ENCODE measurements at regions not wholly inside any gene's neighbourhood (a gene's known extent, or its start where the extent isn't known, plus 50 kb on each side); places are given as distances from the start of the nearest gene placed in this dataset.
"Not testable (repeated sequence)": the region's sequence is repeated elsewhere in the genome, so short reads cannot be mapped to it uniquely, and the experiment has no call there.

- no peak for DNase-seq
These were observed 414.8 kb upstream of the SLC30A5 start for GRCh38 chr5:68679041-68679440.

GRCh38 chr5:68680366-68680765 lies 413.4 kb upstream of the SLC30A5 start:
- DNase-seq = no peak

- DNase-seq = no peak
These were observed 411.9 kb upstream of the SLC30A5 start for GRCh38 chr5:68681929-68682328.

GRCh38 chr5:68682400-68683160 lies 411.2 kb upstream of the SLC30A5 start:
- no peak for DNase-seq

- DNase-seq = no peak
These were observed 410.2 kb upstream of the SLC30A5 start for GRCh38 chr5:68683632-68684036.

DNA sequence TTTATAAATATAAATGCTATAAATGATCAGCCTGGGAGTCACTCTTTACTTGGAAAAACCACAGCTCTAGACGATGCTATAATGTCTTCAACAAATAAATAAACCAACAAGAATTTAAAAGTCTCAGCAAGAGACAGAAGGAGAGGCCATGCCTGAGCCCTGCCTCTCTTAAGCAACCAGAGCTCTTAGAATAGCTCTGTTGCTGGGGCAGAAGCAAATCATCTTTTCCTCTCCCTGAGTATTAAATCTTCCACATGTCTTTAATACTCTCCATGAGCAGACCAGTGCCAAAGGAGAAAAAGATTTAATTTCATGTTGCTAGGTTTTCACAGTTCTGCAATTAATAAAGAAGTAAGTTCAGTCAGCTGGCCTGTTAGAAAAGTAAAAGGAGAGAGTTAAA lies 408.0 kb upstream of the SLC30A5 start:
- DNase-seq = no peak

DNA sequence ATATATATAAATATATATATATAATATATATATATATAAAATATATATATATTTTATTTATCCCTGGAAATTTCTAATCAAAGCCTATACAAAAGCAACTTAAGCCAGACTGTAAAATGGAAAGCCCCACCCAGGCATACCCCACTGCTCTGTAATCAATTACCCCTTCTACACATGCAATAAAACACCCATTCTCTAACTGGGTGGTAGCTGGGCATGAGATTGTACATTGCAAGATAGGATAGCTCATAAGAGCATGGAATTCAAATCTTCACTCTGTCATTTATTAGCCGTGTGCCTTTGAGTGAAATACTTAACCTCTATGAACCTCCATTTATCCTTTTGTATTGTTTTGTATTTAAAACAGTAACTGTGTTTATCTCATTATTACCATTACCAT lies 405.3 kb upstream of the SLC30A5 start:
- DNase-seq = no peak

DNA sequence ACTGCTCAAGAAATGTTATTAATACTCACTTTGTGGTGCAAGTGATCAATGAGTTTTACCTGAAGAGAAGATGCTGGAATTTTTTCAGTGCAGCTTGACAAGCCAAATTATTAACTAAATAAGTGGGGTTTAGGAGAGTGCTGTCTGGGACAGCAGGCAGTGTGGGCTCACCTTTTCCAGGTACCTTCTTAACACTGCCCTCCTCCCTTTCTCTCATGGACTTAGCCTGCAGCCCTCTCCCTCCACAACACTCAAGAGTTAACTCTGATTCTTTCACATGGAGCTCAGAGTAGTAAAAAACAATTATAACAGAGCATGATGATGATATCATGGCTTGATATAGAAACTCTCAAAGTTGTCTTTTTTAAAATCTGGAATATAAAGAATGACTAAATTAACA lies 404.8 kb upstream of the SLC30A5 start:
- DNase-seq = no peak

DNA sequence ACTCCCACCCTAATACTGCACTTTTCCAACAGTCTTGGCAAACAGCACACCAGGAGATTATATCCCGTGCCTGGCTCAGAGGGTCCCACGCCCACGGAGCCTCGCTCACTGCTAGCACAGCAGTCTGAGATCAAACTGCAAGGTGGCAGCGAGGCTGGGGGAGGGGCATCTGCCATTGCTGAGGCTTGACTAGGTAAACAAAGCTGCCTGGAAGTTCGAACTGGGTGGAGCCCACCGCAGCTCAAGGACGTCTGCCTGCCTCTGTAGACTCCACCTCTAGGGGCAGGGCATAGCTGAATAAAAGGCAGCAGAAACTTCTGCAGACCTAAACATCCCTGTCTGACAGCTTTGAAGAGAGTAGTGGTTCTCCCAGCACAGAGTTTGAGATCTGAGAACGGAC lies 401.9 kb upstream of the SLC30A5 start:
- DNase-seq = not testable (repeated sequence)

GRCh38 chr5:68698025-68698940 lies 395.5 kb upstream of the SLC30A5 start:
- no peak for DNase-seq

GRCh38 chr5:68699966-68700365 lies 393.8 kb upstream of the SLC30A5 start:
- DNase-seq = no peak

GRCh38 chr5:68707575-68707974 lies 386.2 kb upstream of the SLC30A5 start:
- no peak for DNase-seq

DNA sequence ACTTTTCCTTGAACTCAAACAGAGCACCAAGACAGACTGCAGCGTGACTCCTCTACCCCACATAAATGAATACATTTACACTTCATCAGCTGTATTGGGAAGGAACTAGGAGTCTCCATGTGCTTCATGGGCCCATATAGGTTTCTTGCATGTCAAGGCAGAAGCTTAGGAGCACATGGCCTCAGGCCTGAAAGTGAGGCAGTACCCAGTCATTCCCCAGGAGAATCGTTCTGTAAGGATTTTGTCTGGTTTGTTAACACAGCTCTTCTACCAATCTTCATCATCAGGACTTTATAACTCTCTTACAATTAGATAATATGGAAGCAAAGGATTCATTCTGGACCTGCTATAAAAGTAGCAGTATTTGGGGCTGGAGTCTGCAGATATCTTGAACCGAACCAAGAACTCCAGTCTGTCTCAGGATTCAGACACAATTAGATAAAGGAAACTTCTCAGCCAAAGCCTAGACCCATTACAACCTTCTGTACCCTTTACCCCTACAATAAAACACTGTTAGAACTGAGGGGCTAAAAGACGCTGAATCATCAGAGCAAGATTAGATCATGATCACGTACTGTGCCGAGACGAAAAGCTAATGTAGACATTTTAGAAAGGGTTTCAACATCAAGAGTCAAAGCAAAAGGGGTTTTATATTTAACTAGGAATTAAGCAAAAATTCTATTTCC lies 385.5 kb upstream of the SLC30A5 start:
- DNase-seq = no peak

DNA sequence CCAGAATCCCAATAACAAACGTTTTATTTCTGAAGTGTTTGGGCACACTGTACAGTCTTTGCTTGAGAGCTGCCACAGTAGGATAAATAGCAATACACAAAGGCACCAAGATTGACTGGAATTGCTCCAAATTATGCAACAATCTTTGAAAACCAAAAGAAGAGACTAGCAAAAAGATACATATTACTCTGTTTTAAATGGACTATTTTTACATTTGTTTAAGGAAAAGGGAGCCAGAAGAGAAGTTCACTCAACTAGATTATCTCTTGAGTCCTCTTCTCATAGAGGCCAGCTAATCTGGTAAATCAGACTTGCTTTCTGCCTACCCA lies 385.0 kb upstream of the SLC30A5 start:
- no peak for DNase-seq

DNA sequence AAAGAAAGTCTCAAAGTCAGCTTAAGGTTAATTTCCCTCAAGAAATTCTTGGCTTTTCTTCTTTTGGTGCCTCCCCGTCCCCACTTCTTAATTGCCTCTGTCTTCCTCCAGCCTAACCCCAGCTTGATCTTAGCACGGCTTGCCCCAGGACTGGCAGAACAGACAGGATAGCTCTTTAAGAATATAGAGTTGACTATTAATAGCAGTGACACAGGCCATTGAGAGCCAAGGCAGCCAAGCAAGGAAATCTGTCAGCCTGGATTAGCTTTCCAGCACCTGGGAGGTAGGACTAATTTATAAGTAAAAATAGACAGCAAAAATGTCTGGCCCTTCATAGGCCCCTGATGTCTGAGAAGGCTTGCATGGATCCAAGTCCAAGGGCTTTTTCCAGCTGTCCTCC lies 384.6 kb upstream of the SLC30A5 start:
- no peak for DNase-seq

- no peak for DNase-seq
These were observed 383.3 kb upstream of the SLC30A5 start for GRCh38 chr5:68710514-68710913.

- no peak for DNase-seq
These were observed 382.3 kb upstream of the SLC30A5 start for GRCh38 chr5:68711293-68712200.

- DNase-seq = no peak
These were observed 379.0 kb upstream of the SLC30A5 start for GRCh38 chr5:68714810-68715209.

DNA sequence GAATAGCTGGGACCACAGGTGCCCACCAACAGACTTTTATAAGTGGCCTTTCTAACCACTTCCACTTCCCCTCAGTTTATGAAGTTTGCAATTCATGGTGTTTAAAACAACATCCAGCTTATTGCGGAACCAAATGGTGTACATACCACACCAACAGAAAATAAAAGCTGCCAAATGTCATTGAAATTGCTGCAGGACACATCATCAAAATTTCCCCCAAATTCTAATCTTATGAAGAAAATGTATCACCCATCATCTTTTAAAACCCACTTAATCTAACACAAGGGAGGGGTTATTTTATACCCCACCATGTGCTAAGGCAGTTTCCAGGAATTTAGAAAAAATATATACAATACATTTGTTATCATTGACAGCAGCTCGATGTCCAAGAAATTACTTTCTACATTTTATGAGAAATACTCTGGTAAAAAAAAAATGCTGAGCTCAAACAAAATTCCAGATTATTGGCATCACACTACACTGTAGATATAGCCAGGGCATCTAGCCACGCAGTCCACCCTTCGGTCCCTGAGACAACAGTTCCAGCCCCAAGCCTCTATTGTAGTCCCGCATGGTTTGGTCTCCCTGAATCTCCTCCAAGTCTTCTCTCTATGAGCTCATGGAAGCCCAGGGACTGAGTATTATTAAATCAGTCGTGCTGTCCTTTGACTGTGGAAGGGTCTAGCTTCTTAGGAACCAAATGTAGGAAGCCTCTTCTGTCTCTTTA lies 372.8 kb upstream of the SLC30A5 start:
- no peak for DNase-seq

- DNase-seq = no peak
These were observed 371.5 kb upstream of the SLC30A5 start for GRCh38 chr5:68722357-68722756.

GRCh38 chr5:68725905-68726683 lies 367.7 kb upstream of the SLC30A5 start:
- DNase-seq = no peak

All from activated naive CD4-positive, alpha-beta T cell (primary cell).